ENCODE measurements at regions not wholly inside any gene's neighbourhood (a gene's known extent, or its start where the extent isn't known, plus 50 kb on each side); places are given as distances from the start of the nearest gene placed in this dataset.

DNA sequence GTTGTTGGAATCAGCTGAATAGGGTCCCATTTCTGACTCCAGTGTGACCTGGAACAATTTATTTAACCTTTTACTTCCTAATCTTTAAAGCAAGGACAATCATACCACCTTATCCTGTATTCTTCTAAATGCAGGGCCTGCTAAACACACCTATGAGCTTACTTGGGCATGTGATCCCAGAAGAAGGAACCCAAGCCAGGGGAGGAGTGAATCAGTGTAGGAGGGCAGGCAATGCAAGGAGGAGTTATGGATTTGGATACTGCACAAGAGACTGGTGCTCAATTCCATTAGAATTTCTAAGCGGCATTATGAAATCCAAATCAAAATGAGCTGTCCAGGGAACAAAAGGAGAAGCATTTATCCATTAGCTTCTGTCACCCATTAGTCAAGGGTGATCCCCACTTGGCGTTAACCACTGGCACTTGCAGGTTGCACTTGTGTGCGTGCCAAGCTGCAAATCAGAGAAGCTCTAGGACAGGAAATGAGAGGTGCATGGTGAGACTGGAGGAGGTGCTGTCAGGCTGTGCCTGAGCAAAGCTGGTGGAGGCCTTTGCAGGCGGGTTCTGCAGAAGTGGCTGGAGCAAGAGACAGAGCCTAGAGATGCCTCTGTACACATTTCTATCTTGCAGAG lies 297.2 kb upstream of the PLXNA2 start:
- Histone ChIP-seq H4K8ac (ENCODE audit: low read length) (no peak overlapping the region), H2BK12ac (ENCODE audit: low read length in 2 of 2) (no peak overlapping the region), H2BK5ac (ENCODE audit: low read depth, low read length, poor library complexity, severe bottlenecking) (no peak overlapping the region), H3K4me2 (ENCODE audit: low read length, poor library complexity, severe bottlenecking) (no peak overlapping the region), H3K4me1 (ENCODE audit: control insufficient read depth, insufficient read depth, low read depth, low read length) (no peaks in the 10 kb centered on the region), H3K23ac (ENCODE audit: low read length in 2 of 2) (no peak overlapping the region), H2BK120ac (ENCODE audit: low read depth, low read length) (no peak overlapping the region), H3K27ac (ENCODE audit: low read length, poor library complexity, severe bottlenecking) (no peak overlapping the region), H3K79me1 (replicated peaks; ENCODE audit: low read length, poor library complexity, severe bottlenecking) (no peaks in the 10 kb centered on the region), H2AFZ (ENCODE audit: low read depth, low read length) (no peak overlapping the region), H3K4ac (ENCODE audit: low read depth in 1 of 2, low read length in 2 of 2) (no peak overlapping the region), H4K91ac (ENCODE audit: low read length) (no peak overlapping the region), H3K27me3 (ENCODE audit: control insufficient read depth in 1 of 2, insufficient read depth in 1 of 2, low read length in 2 of 2) (no peaks in the 10 kb centered on the region), H3K4me3 (ENCODE audit: insufficient read depth in 1 of 2, low read depth in 1 of 2, low read length in 2 of 2) (no peak overlapping the region), H3K36me3 (ENCODE audit: control insufficient read depth in 1 of 2, insufficient read depth in 2 of 2, low read depth in 1 of 2, low read length in 2 of 2) (no peaks in the 10 kb centered on the region), H3K14ac (ENCODE audit: low read length in 2 of 2) (no peak overlapping the region), H3K9me3 (ENCODE audit: control insufficient read depth, low read length) (no peaks in the 10 kb centered on the region), H3K9ac (ENCODE audit: low read length) (no peak overlapping the region), H2BK15ac (ENCODE audit: low read depth, poor library complexity, severe bottlenecking) (no peak overlapping the region), H2AK5ac (ENCODE audit: low read length, severe bottlenecking) (no peak overlapping the region), H3K18ac (ENCODE audit: low read depth in 1 of 2, low read length in 2 of 2) (no peak overlapping the region)
- WGBS, result 91% methylated on average over 4 of the region's 4 CpGs
- no peak for DNase-seq

DNA sequence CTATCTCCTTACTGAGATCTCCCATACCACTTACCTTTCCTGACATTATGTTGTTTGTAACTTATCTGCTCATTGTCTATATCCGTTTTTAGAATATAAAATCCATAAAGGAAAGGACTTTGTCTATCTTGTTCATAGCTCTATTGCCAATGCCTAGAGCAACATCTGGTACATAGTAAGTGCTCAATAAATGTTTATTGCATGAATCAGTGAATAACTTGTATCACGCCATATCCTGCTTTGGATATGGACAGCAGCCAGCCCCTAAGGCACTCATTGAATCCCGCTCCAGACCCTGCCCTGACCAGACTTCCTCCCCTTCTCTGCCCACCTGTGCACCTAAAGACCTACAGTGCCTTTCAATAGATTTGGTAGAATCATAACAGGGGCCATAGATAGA lies 298.1 kb upstream of the PLXNA2 start:
- H4K91ac ChIP-seq (ENCODE audit: low read length), result no peak overlapping the region
- H3K4me3 ChIP-seq (ENCODE audit: insufficient read depth in 1 of 2, low read depth in 1 of 2, low read length in 2 of 2), result no peak overlapping the region
- DNase-seq, result no peak
- H4K8ac ChIP-seq (ENCODE audit: low read length), result no peak overlapping the region
- 68% methylated on average over 2 of the region's 3 CpGs for whole genome bisulfite sequencing
- no peak overlapping the region for H2BK5ac ChIP-seq (ENCODE audit: low read depth, low read length, poor library complexity, severe bottlenecking)
- H2BK120ac ChIP-seq (ENCODE audit: low read depth, low read length), result no peak overlapping the region
- no peak overlapping the region for H3K9ac ChIP-seq (ENCODE audit: low read length)
- H2AK5ac ChIP-seq (ENCODE audit: low read length, severe bottlenecking), result no peak overlapping the region
- no peak overlapping the region for H3K18ac ChIP-seq (ENCODE audit: low read depth in 1 of 2, low read length in 2 of 2)
- H3K23ac ChIP-seq (ENCODE audit: low read length in 2 of 2), result no peak overlapping the region
- no peak overlapping the region for H3K14ac ChIP-seq (ENCODE audit: low read length in 2 of 2)
- H3K9me3 ChIP-seq (ENCODE audit: control insufficient read depth, low read length), result no peaks in the 10 kb centered on the region
- H3K36me3 ChIP-seq (ENCODE audit: control insufficient read depth in 1 of 2, insufficient read depth in 2 of 2, low read depth in 1 of 2, low read length in 2 of 2), result no peaks in the 10 kb centered on the region
- no peak overlapping the region for H2BK12ac ChIP-seq (ENCODE audit: low read length in 2 of 2)
- no peak overlapping the region for H3K27ac ChIP-seq (ENCODE audit: low read length, poor library complexity, severe bottlenecking)
- no peaks in the 10 kb centered on the region for H3K27me3 ChIP-seq (ENCODE audit: control insufficient read depth in 1 of 2, insufficient read depth in 1 of 2, low read length in 2 of 2)
- H3K79me1 ChIP-seq (replicated peaks; ENCODE audit: low read length, poor library complexity, severe bottlenecking), result no peaks in the 10 kb centered on the region
- no peak overlapping the region for H2BK15ac ChIP-seq (ENCODE audit: low read depth, poor library complexity, severe bottlenecking)
- no peak overlapping the region for H2AFZ ChIP-seq (ENCODE audit: low read depth, low read length)
- H3K4ac ChIP-seq (ENCODE audit: low read depth in 1 of 2, low read length in 2 of 2), result no peak overlapping the region
- no peaks in the 10 kb centered on the region for H3K4me1 ChIP-seq (ENCODE audit: control insufficient read depth, insufficient read depth, low read depth, low read length)
- no peak overlapping the region for H3K4me2 ChIP-seq (ENCODE audit: low read length, poor library complexity, severe bottlenecking)

DNA sequence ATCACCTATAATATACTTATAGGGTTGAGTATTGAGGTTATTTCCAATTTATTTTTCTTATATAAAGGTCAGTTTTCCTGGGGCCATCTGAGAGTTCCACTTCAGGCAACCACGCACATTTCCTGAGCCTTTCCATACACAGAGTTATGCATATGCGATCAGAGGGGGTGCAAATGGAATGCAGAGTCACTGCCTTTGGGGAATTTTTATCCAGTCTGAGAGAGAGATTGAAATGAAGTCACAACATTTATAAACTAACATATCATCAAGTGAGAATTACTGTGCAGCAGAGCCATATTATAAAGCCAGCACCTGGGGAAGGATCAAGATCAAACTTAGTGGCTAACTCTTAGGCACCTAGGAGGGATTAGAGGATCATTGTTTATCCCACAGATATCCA lies 299.9 kb upstream of the PLXNA2 start:
- Histone ChIP-seq H3K23ac (ENCODE audit: low read length in 2 of 2) (no peak overlapping the region), H4K91ac (ENCODE audit: low read length) (no peak overlapping the region), H3K27me3 (ENCODE audit: control insufficient read depth in 1 of 2, insufficient read depth in 1 of 2, low read length in 2 of 2) (no peaks in the 10 kb centered on the region), H3K4me2 (ENCODE audit: low read length, poor library complexity, severe bottlenecking) (no peak overlapping the region), H2BK120ac (ENCODE audit: low read depth, low read length) (no peak overlapping the region), H3K18ac (ENCODE audit: low read depth in 1 of 2, low read length in 2 of 2) (no peak overlapping the region), H3K9me3 (ENCODE audit: control insufficient read depth, low read length) (no peaks in the 10 kb centered on the region), H3K4ac (ENCODE audit: low read depth in 1 of 2, low read length in 2 of 2) (no peak overlapping the region), H3K27ac (ENCODE audit: low read length, poor library complexity, severe bottlenecking) (no peak overlapping the region), H2AFZ (ENCODE audit: low read depth, low read length) (no peak overlapping the region), H3K14ac (ENCODE audit: low read length in 2 of 2) (no peak overlapping the region), H3K9ac (ENCODE audit: low read length) (no peak overlapping the region), H2BK12ac (ENCODE audit: low read length in 2 of 2) (no peak overlapping the region), H3K36me3 (ENCODE audit: control insufficient read depth in 1 of 2, insufficient read depth in 2 of 2, low read depth in 1 of 2, low read length in 2 of 2) (no peaks in the 10 kb centered on the region), H3K4me3 (ENCODE audit: insufficient read depth in 1 of 2, low read depth in 1 of 2, low read length in 2 of 2) (no peak overlapping the region), H3K79me1 (replicated peaks; ENCODE audit: low read length, poor library complexity, severe bottlenecking) (no peaks in the 10 kb centered on the region), H2AK5ac (ENCODE audit: low read length, severe bottlenecking) (no peak overlapping the region), H2BK5ac (ENCODE audit: low read depth, low read length, poor library complexity, severe bottlenecking) (no peak overlapping the region), H4K8ac (ENCODE audit: low read length) (no peak overlapping the region), H3K4me1 (ENCODE audit: control insufficient read depth, insufficient read depth, low read depth, low read length) (no peaks in the 10 kb centered on the region), H2BK15ac (ENCODE audit: low read depth, poor library complexity, severe bottlenecking) (no peak overlapping the region)
- DNase-seq, result no peak
- WGBS, result 80% methylated on average over 2 of the region's 2 CpGs

GRCh38 chr1:208544794-208545193 lies 300.6 kb upstream of the PLXNA2 start:
- Histone ChIP-seq H3K18ac (ENCODE audit: low read depth in 1 of 2, low read length in 2 of 2) (no peak overlapping the region), H3K27me3 (ENCODE audit: control insufficient read depth in 1 of 2, insufficient read depth in 1 of 2, low read length in 2 of 2) (no peaks in the 10 kb centered on the region), H2BK120ac (ENCODE audit: low read depth, low read length) (no peak overlapping the region), H3K23ac (ENCODE audit: low read length in 2 of 2) (no peak overlapping the region), H2BK12ac (ENCODE audit: low read length in 2 of 2) (no peak overlapping the region), H3K4me2 (ENCODE audit: low read length, poor library complexity, severe bottlenecking) (no peak overlapping the region), H2BK5ac (ENCODE audit: low read depth, low read length, poor library complexity, severe bottlenecking) (no peak overlapping the region), H3K4ac (ENCODE audit: low read depth in 1 of 2, low read length in 2 of 2) (no peak overlapping the region), H3K36me3 (ENCODE audit: control insufficient read depth in 1 of 2, insufficient read depth in 2 of 2, low read depth in 1 of 2, low read length in 2 of 2) (no peaks in the 10 kb centered on the region), H3K9me3 (ENCODE audit: control insufficient read depth, low read length) (no peaks in the 10 kb centered on the region), H3K4me3 (ENCODE audit: insufficient read depth in 1 of 2, low read depth in 1 of 2, low read length in 2 of 2) (no peak overlapping the region), H3K14ac (ENCODE audit: low read length in 2 of 2) (no peak overlapping the region), H3K4me1 (ENCODE audit: control insufficient read depth, insufficient read depth, low read depth, low read length) (no peaks in the 10 kb centered on the region), H2AK5ac (ENCODE audit: low read length, severe bottlenecking) (no peak overlapping the region), H4K8ac (ENCODE audit: low read length) (no peak overlapping the region), H4K91ac (ENCODE audit: low read length) (no peak overlapping the region), H3K9ac (ENCODE audit: low read length) (no peak overlapping the region), H3K79me1 (replicated peaks; ENCODE audit: low read length, poor library complexity, severe bottlenecking) (no peaks in the 10 kb centered on the region), H2AFZ (ENCODE audit: low read depth, low read length) (no peak overlapping the region), H3K27ac (ENCODE audit: low read length, poor library complexity, severe bottlenecking) (no peak overlapping the region), H2BK15ac (ENCODE audit: low read depth, poor library complexity, severe bottlenecking) (no peak overlapping the region)
- DNase-seq, result no peak
- 87% methylated on average over 1 of the region's 2 CpGs for WGBS

Data from mesenchymal stem cell (in vitro differentiated cells and primary cell).